ENCODE measurements at regions not wholly inside any gene's neighbourhood (a gene's known extent, or its start where the extent isn't known, plus 50 kb on each side); places are given as distances from the start of the nearest gene placed in this dataset.

GRCh38 chr1:172929006-172929405, 121.7 kb downstream of the TNFSF18 start:
- TF ChIP-seq EZH2 (IDR thresholded peaks at IDR 0.05; ENCODE audit: borderline replicate concordance, low read length) (no peak), CTCF (IDR thresholded peaks at IDR 0.05; ENCODE audit: low read length) (no peak)
